Activated T-helper 2 cell treated with anti-CD3 and anti-CD28 coated beads, Interferon-gamma antibody, Interleukin-2, Interleukin-4, amounts not matched to agents 10 μg/mL and 5 μg/mL and 100 μg/mL, durations not matched to agents 14 hours and 24 hours and 36 hours (primary cell): ENCODE measurements at regions not wholly inside any gene's neighbourhood (a gene's known extent, or its start where the extent isn't known, plus 50 kb on each side); places are given as distances from the start of the nearest gene placed in this dataset.

Source experiments
- DNase-seq: peaks from one replicate; pipeline ENCODE4 v3.0.0; 2021; ENCODE audit warnings: low spot score
- H3K27ac Mint-ChIP-seq: one replicate; pipeline ENCODE4 v1.8.0; 2021; ENCODE audit warnings: mixed read lengths
- H3K27me3 Mint-ChIP-seq: one replicate; pipeline ENCODE4 v1.8.0; 2021; ENCODE audit warnings: low read depth, mixed read lengths
- H3K36me3 Mint-ChIP-seq: one replicate; pipeline ENCODE4 v1.8.0; 2021; ENCODE audit warnings: low read depth, mixed read lengths
- H3K4me1 Mint-ChIP-seq: one replicate; pipeline ENCODE4 v1.8.0; 2021; ENCODE audit warnings: low read depth, mixed read lengths
- H3K4me3 Mint-ChIP-seq: one replicate; pipeline ENCODE4 v1.8.0; 2021; ENCODE audit warnings: low read depth, mild to moderate bottlenecking, moderate library complexity, mixed read lengths
- H3K9me3 Mint-ChIP-seq: one replicate; pipeline ENCODE4 v1.8.0; 2021; ENCODE audit warnings: mixed read lengths
- intact Hi-C: fragments of 100-400 bp; cut with micrococcal nuclease; formaldehyde crosslinking; loops from one replicate; pipeline ENCODE4 v1.15.1; 2023

GRCh38 chr9:89983411-89983810 lies 378.6 kb downstream of the GADD45G start:
- intact Hi-C loops, result loop anchor here (1.0 to 10.0 kb wide), 6 partner anchors 11 to 559 kb away; no protein-coding TSS in a partner anchor
- Mint-ChIP-seq H3K9me3 (peaks cover 9% of the 10 kb centered on the region), H3K4me3 (peak overlapping the region; percentile 66), H3K36me3 (no peaks in the 10 kb centered on the region), H3K4me1 (peaks cover 56% of the 10 kb centered on the region), H3K27me3 (peaks cover 24% of the 10 kb centered on the region), H3K27ac (peak overlapping the region; percentile 95)
- no peak for DNase-seq

- Mint-ChIP-seq H3K4me1 (peaks cover 60% of the 10 kb centered on the region), H3K4me3 (peak overlapping the region; percentile 53), H3K36me3 (no peaks in the 10 kb centered on the region), H3K9me3 (peaks cover 9% of the 10 kb centered on the region), H3K27ac (peak overlapping the region; percentile 95), H3K27me3 (peaks cover 20% of the 10 kb centered on the region)
- no peak for DNase-seq
- intact Hi-C loops, result loop anchor here (2.0 to 10.0 kb wide), 6 partner anchors 15 to 559 kb away; partner anchors contain the start of gene GADD45G
Observed at GRCh38 chr9:89984214-89984613, 379.4 kb downstream of the GADD45G start.

- Mint-ChIP-seq H3K27me3 (peaks cover 14% of the 10 kb centered on the region), H3K36me3 (no peaks in the 10 kb centered on the region), H3K27ac (peak overlapping the region; percentile 95), H3K9me3 (peaks cover 9% of the 10 kb centered on the region), H3K4me1 (peaks cover 60% of the 10 kb centered on the region), H3K4me3 (no peak overlapping the region)
- intact Hi-C loops, result loop anchor here (2.0 to 10.0 kb wide), 5 partner anchors 16 to 560 kb away; partner anchors contain the start of gene GADD45G
- DNase-seq, result no peak
Observed at GRCh38 chr9:89985068-89985467, 380.3 kb downstream of the GADD45G start.

GRCh38 chr9:89986190-89986589 lies 381.4 kb downstream of the GADD45G start:
- Mint-ChIP-seq H3K27me3 (peaks cover 8% of the 10 kb centered on the region), H3K27ac (peak overlapping the region; percentile 6), H3K4me3 (no peak overlapping the region), H3K4me1 (peaks cover 60% of the 10 kb centered on the region), H3K9me3 (peaks cover 9% of the 10 kb centered on the region), H3K36me3 (no peaks in the 10 kb centered on the region)
- DNase-seq, result no peak
- intact Hi-C loops, result loop anchor here (10.0 kb wide), 2 partner anchors 89 to 561 kb away; no protein-coding TSS in a partner anchor

DNA sequence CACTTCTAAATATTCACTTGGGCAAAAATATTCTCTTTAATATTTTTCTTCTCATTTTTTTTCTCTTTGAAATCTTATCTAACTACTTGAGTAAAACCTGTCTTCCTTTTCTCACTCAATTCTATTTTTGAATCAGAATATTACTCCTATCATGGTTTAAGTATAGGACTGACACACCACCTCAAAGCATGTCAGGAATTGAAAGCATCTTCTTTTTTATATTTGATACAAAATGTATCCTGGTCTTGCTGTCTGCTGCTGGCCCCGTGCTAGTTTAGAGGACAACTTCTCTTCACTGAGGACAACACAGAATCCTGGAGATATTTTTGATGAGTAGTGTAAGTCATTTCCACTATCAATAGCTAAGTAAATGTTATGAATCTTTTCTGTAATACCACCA lies 383.6 kb downstream of the GADD45G start:
- intact Hi-C loops, result loop anchor here (10.0 kb wide), 2 partner anchors 86 to 564 kb away; no protein-coding TSS in a partner anchor
- Mint-ChIP-seq H3K4me3 (no peak overlapping the region), H3K27me3 (peaks cover 5% of the 10 kb centered on the region), H3K9me3 (peaks cover 2% of the 10 kb centered on the region), H3K27ac (no peak overlapping the region), H3K4me1 (peaks cover 46% of the 10 kb centered on the region), H3K36me3 (no peaks in the 10 kb centered on the region)
- no peak for DNase-seq

DNA sequence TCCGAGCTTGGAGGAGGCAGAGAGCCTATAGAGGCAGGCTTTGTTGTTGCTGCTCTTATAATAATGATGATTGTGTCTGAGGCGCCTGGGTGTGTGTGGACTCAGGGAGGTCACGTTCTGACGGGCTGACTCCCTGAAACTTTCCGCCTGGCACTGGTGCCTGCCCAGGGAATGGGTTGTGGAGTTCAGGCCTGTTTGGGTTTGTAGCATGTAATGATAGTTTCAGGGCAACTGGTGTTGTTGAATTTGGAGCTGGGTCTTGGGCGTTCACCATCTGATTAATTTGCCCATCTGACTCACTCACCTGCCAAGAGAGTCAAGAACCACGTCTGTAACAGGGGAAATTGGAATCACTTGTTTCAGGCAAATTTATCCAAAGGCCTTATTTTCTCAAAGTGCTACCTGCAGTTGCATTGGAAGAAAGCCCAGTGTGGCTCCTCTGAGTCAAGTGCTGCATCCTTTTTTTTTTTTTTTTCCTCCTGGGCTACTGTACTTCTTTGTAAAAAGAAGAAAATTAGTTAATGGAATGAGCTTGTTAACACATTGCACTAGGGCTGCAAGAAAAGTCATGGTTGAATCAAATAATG lies 386.5 kb downstream of the GADD45G start:
- intact Hi-C loops, result no loop called here
- peaks cover 5% of the 10 kb centered on the region for H3K27me3 Mint-ChIP-seq
- H3K4me1 Mint-ChIP-seq, result peaks cover 21% of the 10 kb centered on the region
- no peak overlapping the region for H3K27ac Mint-ChIP-seq
- no peak overlapping the region for H3K4me3 Mint-ChIP-seq
- DNase-seq, result no peak
- no peaks in the 10 kb centered on the region for H3K36me3 Mint-ChIP-seq
- H3K9me3 Mint-ChIP-seq, result no peaks in the 10 kb centered on the region

DNA sequence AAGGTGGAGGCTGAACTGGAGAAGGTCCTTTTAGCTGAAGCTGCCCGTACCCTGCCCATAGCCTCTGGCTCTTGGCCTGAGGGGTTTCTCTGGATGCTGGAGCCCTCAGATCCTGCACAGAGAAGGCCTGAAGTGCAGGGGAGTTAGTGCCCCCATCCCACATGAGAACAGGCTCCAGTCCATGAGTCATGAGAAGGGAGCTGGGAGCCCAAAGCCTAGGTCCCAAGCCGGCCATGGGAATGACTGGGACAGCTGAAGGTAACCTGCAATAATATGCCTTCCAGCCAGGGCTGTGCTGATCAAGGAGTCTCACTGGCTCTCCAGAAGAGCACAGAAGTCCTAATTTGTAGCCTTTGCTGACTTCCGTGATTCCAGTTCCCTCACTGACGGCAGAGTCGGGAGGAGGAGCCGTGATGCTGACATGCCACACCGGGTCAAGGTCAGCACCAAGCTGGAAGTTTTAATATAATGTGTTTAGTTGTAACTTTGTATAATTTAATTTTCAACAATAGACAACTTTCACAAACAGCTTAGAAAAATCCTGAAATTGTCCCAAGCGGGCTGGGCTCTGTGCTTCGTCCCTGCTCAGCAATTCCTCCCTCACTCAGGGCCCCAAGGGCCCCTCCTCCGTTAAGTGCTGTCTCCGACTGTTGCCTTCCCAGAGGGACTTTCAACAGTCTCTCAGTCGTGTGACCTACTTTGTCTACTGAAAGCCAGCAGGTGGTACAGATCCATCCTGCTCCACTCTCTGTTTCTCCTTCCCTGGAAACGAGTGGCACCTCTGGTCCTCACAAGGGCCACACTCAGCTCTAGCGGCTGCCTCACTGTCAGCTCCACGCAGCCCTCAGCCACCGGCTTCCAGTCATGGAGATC lies 387.8 kb downstream of the GADD45G start:
- peaks cover 17% of the 10 kb centered on the region for H3K4me1 Mint-ChIP-seq
- no peaks in the 10 kb centered on the region for H3K36me3 Mint-ChIP-seq
- H3K27me3 Mint-ChIP-seq, result peaks cover 5% of the 10 kb centered on the region
- no peaks in the 10 kb centered on the region for H3K9me3 Mint-ChIP-seq
- intact Hi-C loops, result no loop called here
- H3K4me3 Mint-ChIP-seq, result no peak overlapping the region
- DNase-seq, result no peak
- H3K27ac Mint-ChIP-seq, result no peak overlapping the region

GRCh38 chr9:89993678-89994630 lies 389.1 kb downstream of the GADD45G start:
- Mint-ChIP-seq H3K36me3 (no peaks in the 10 kb centered on the region), H3K9me3 (no peaks in the 10 kb centered on the region)
- intact Hi-C loops, result no loop called here

GRCh38 chr9:89994988-89995613 lies 390.3 kb downstream of the GADD45G start:
- Mint-ChIP-seq H3K4me3 (no peak overlapping the region), H3K27me3 (peaks cover 3% of the 10 kb centered on the region), H3K36me3 (no peaks in the 10 kb centered on the region), H3K9me3 (no peaks in the 10 kb centered on the region), H3K27ac (no peak overlapping the region), H3K4me1 (peaks cover 22% of the 10 kb centered on the region)
- no peak for DNase-seq
- intact Hi-C loops, result loop anchor here (5.0 kb wide), 2 partner anchors 107 to 393 kb away; no protein-coding TSS in a partner anchor

More at GRCh38 chr9:89993678-89994630, 389.1 kb downstream of the GADD45G start:
- no peak for DNase-seq
- Mint-ChIP-seq H3K27me3 (peaks cover 3% of the 10 kb centered on the region), H3K27ac (no peak overlapping the region), H3K4me1 (peaks cover 11% of the 10 kb centered on the region), H3K4me3 (no peak overlapping the region)

DNA sequence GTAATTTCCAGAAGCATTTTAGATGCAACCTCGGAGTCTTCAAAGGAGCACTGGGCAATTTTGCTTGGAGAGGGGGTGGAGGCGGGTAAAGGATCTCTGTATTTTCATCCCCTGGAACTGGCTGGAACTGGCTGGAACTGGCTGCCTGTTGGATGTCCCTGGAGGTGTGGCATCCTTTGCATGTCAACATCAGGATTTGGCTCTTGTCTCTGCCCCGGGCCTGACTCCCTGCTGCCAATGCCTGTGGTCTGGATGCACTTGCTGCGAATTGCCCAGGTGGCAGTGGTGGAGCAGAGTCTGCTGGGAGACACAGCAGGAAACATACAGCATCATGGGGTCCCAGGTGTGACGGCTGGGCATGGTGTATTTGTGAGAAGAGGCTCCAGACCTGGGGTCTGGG lies 391.3 kb downstream of the GADD45G start:
- H3K4me3 Mint-ChIP-seq, result no peak overlapping the region
- peaks cover 32% of the 10 kb centered on the region for H3K4me1 Mint-ChIP-seq
- H3K27ac Mint-ChIP-seq, result no peak overlapping the region
- intact Hi-C loops, result loop anchor here (5.0 kb wide), 2 partner anchors 106 to 394 kb away; no protein-coding TSS in a partner anchor
- DNase-seq, result no peak
- no peaks in the 10 kb centered on the region for H3K36me3 Mint-ChIP-seq
- no peaks in the 10 kb centered on the region for H3K9me3 Mint-ChIP-seq
- H3K27me3 Mint-ChIP-seq, result peaks cover 3% of the 10 kb centered on the region

DNA sequence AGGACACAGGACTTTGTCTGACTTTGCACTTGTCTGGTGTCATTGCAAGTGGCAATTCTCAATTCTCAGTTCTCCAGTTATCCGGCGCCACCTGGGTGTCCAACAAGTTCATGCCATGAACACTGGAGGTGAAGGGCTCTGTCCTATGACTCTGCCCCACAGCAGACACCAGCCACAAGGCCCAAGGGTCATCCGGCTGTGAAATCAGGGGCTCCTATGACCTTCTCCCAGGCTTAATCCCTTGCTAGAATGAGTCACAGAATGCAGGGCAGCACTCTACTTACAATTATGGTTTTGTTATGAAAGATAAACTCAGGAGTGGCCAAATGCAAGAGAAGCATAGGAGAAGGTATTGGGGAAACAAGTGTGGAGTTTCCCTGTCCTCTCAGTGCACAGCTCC lies 392.0 kb downstream of the GADD45G start:
- no peaks in the 10 kb centered on the region for H3K36me3 Mint-ChIP-seq
- peaks cover 3% of the 10 kb centered on the region for H3K27me3 Mint-ChIP-seq
- no peak overlapping the region for H3K4me3 Mint-ChIP-seq
- no peak overlapping the region for H3K27ac Mint-ChIP-seq
- intact Hi-C loops, result loop anchor here (5.0 kb wide), 2 partner anchors 106 to 394 kb away; no protein-coding TSS in a partner anchor
- DNase-seq, result no peak
- no peaks in the 10 kb centered on the region for H3K9me3 Mint-ChIP-seq
- H3K4me1 Mint-ChIP-seq, result peaks cover 33% of the 10 kb centered on the region

DNA sequence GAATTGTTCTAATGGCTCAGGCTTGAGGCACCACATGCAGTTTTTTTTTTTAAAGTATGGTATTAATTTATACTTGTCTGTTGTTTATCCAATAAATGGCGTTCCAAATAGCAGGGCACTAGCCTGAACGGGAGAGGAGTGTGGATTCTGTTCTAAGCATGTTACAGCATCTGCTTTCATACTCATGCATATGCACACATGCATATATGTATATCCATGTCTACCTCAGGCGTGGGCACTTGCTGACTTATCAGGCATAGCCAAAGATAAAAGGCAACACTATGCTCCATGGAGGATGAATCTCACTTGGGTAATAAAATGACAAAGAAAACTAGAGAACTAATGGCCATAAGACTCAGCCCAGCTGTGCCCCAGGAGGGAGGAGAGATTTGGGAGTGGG lies 393.8 kb downstream of the GADD45G start:
- H3K36me3 Mint-ChIP-seq, result no peaks in the 10 kb centered on the region
- peak overlapping the region; percentile 3 for H3K27ac Mint-ChIP-seq
- no peaks in the 10 kb centered on the region for H3K9me3 Mint-ChIP-seq
- peaks cover under 1% of the 10 kb centered on the region for H3K27me3 Mint-ChIP-seq
- no peak for DNase-seq
- intact Hi-C loops, result loop anchor here (5.0 kb wide), 2 partner anchors 104 to 396 kb away; no protein-coding TSS in a partner anchor
- no peak overlapping the region for H3K4me3 Mint-ChIP-seq
- peaks cover 36% of the 10 kb centered on the region for H3K4me1 Mint-ChIP-seq
